Right lobe of liver (tissue), 6 donors: ENCODE measurements at regions not wholly inside any gene's neighbourhood (a gene's known extent, or its start where the extent isn't known, plus 50 kb on each side); places are given as distances from the start of the nearest gene placed in this dataset.

Experiments
- ATAC-seq, 4 donors: fragments of 200-7000 bp; cut with Tn5 transposase; one replicate each; pipeline ENCODE4 v1.9.1; 2020; ENCODE audit warnings: mild to moderate bottlenecking in 4 of 4, moderate library complexity in 4 of 4
- DNase-seq, 3 donors: peaks; one replicate each; pipeline ENCODE4 v3.0.0-alpha.2; 2020
- H3K27ac ChIP-seq, 3 donors: fragments of 200-600 bp; one replicate each; pipeline ENCODE4 v1.8.0; 2022
- H3K27me3 ChIP-seq, 2 donors: fragments of 200-600 bp; one replicate each; pipeline ENCODE4 v1.8.0; 2022
- H3K36me3 ChIP-seq, 4 donors: fragments of 200-600 bp; sonication (generic) in 1 of 4; one replicate each; pipeline versions ENCODE4 v1.5.1 to v1.8.0; 2017 to 2022; ENCODE audit warnings: control low read depth in 1 of 4
- H3K4me1 ChIP-seq, 4 donors: fragments of 200-600 bp; sonication (generic) in 1 of 4; one replicate each; pipeline versions ENCODE4 v1.5.1 to v1.8.0; 2017 to 2022; ENCODE audit warnings: control low read depth in 1 of 4
- H3K4me3 ChIP-seq, 3 donors: fragments of 200-600 bp; one replicate each; pipeline ENCODE4 v1.8.0; 2022
- H3K9me3 ChIP-seq, 4 donors: fragments of 200-600 bp; sonication (generic) in 1 of 4; one replicate each; pipeline versions ENCODE4 v1.5.1 to v1.8.0; 2017 to 2022; ENCODE audit warnings: control low read depth in 1 of 4
- CTCF ChIP-seq, 4 donors: fragments of 200-600 bp in 3 of 4; fragments of 450-650 bp in 1 of 4; IDR thresholded peaks; one replicate each; pipeline versions ENCODE4 v1.5.1 to v1.8.0; 2016 to 2022; ENCODE audit warnings: antibody characterized with exemption in 4 of 4, mild to moderate bottlenecking in 2 of 4
- POLR2A ChIP-seq: fragments of 450-650 bp; IDR thresholded peaks from one replicate; pipeline ENCODE4 v1.6.1; 2017; ENCODE audit warnings: antibody characterized with exemption, mild to moderate bottlenecking
- WGBS: methylation state at CpG from one replicate; pipeline ENCODE4 v1.1.6; 2018; ENCODE audit warnings: low coverage, low lambda C conversion rate; ENCODE audit not compliant: insufficient coverage; ENCODE audit errors: missing lambda C conversion rate; 5-methylcytosine and 5-hydroxymethylcytosine counted together
- intact Hi-C, 2 donors: fragments of 100-400 bp; cut with DNase I; formaldehyde crosslinking; loops; one replicate each; pipeline versions ENCODE4 v1.11.2 to v1.14.1; 2022
- donor health status: DM: no; HTN: yes; CAD: no.
- donor health status: DM: no; HTN: no; CAD: no.
- donor health status: DM: no; HTN: no; CAD: no.
- donor health status: DM: no; HTN: yes; CAD: no.
- donor health status: DM: no; HTN: yes; CAD: no.

- peaks cover 0 to 5% (median 0%) of the 10 kb centered on the region in 4 donors for H3K4me1 ChIP-seq
- H3K4me3 ChIP-seq = no peak overlapping the region
- H3K27me3 ChIP-seq = no peaks in the 10 kb centered on the region
- H3K36me3 ChIP-seq = peaks cover 0 to 21% (median 3%) of the 10 kb centered on the region in 4 donors
- H3K27ac ChIP-seq = no peak overlapping the region
- peak in 3 of 4 donors; percentile 21 to 33 (median 28) for ATAC-seq
- intact Hi-C loops = no loop called here
- no peak for DNase-seq
- 69% methylated on average over 2 of the region's 2 CpGs for WGBS
- H3K9me3 ChIP-seq = no peaks in the 10 kb centered on the region
- no peak for TF ChIP-seq POLR2A
- no peak for TF ChIP-seq CTCF (IDR thresholded peaks at IDR 0.05)
These were observed 89.4 kb upstream of the JAK1 start for GRCh38 chr1:65055747-65056146.

DNA sequence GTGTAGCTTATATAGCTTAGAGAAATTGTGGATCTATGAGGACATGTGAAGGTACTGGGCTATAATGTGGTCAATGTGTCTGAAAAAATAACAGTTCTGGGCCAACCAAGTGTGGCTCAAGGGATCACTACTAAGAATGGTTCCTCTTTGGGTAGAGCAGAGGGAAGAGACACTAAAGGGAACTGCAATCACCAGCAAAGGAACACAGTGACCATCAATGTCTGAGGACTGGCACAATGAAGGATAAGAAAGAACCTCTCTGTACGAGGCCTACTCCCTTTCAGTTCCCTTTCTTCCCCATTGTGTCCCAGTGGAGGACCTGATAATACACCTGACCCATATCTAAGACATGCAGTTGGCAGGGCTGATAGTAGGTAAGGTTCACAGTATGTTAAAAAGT, 89.9 kb upstream of the JAK1 start:
- 75% methylated on average over 1 of the region's 1 CpG for WGBS
- peaks cover 0 to 5% (median 0%) of the 10 kb centered on the region in 4 donors for H3K4me1 ChIP-seq

DNA sequence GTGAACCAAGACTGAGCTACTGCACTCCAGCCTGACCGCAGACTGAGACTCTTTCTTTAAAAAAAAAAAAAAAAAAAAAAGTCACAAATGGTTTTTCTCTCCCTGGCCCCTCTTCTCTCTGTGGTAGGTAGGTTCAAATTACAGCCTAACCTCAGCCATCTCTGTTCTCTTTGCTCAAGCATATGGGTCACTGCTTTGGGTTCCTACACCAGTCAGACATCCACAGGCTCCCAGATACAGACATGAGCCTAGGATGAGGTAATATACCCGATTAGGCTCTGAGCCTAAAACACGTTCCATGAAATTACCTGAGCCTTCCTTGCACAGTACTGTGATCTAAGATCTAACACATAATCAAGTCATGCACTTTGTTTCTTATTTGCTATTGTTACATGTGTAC, 90.5 kb upstream of the JAK1 start:
- no peak for DNase-seq
- Histone ChIP-seq H3K4me3 (no peak overlapping the region), H3K27ac (no peak overlapping the region), H3K9me3 (no peaks in the 10 kb centered on the region), H3K4me1 (peaks cover 0 to 5% (median 0%) of the 10 kb centered on the region in 4 donors), H3K27me3 (no peaks in the 10 kb centered on the region), H3K36me3 (peaks cover 0 to 21% (median 3%) of the 10 kb centered on the region in 4 donors)
- 80% methylated on average over 2 of the region's 3 CpGs for WGBS
- intact Hi-C loops = no loop called here
- no peak for ATAC-seq
- TF ChIP-seq CTCF (IDR thresholded peaks at IDR 0.05) = no peak
- TF ChIP-seq POLR2A = no peak

More for the DNA sequence above, 89.9 kb upstream of the JAK1 start:
- peaks cover 0 to 21% (median 3%) of the 10 kb centered on the region in 4 donors for H3K36me3 ChIP-seq
- ATAC-seq = peak; percentile 45 to 73 (median 61)
- intact Hi-C loops = no loop called here
- no peak overlapping the region for H3K4me3 ChIP-seq
- no peak overlapping the region for H3K27ac ChIP-seq
- no peak for TF ChIP-seq CTCF (IDR thresholded peaks at IDR 0.05)
- no peak for TF ChIP-seq POLR2A
- no peak for DNase-seq
- no peaks in the 10 kb centered on the region for H3K27me3 ChIP-seq
- H3K9me3 ChIP-seq = no peaks in the 10 kb centered on the region

GRCh38 chr1:65059930-65060538, 88.0 kb upstream of the AK4 start:
- 16% methylated on average over 7 of the region's 7 CpGs for WGBS
- Histone ChIP-seq H3K36me3 (peaks cover 0 to 17% (median 3%) of the 10 kb centered on the region in 4 donors), H3K9me3 (no peaks in the 10 kb centered on the region), H3K4me1 (peaks cover 0 to 5% (median 0%) of the 10 kb centered on the region in 4 donors), H3K4me3 (no peak overlapping the region), H3K27ac (no peak overlapping the region), H3K27me3 (no peaks in the 10 kb centered on the region)
- peak; percentile 62 to 72 (median 66) for ATAC-seq
- peak; percentile 60 to 79 (median 63) for TF ChIP-seq CTCF (IDR thresholded peaks at IDR 0.05)
- no peak for TF ChIP-seq POLR2A
- intact Hi-C loops = loop anchor here in 1 of 2 donors (10.0 kb wide), 1 partner anchor 145 kb away; no protein-coding TSS in a partner anchor
- DNase-seq = no peak
